Neuron (in vitro differentiated cells): ENCODE measurements at regions not wholly inside any gene's neighbourhood (a gene's known extent, or its start where the extent isn't known, plus 50 kb on each side); places are given as distances from the start of the nearest gene placed in this dataset.
"Not testable (repeated sequence)": the region's sequence is repeated elsewhere in the genome, so short reads cannot be mapped to it uniquely, and the experiment has no call there.

Source experiments
- H2AFZ ChIP-seq: one replicate; pipeline ENCODE4 v1.6.1; 2013; ENCODE audit warnings: low read depth, mild to moderate bottlenecking, inconsistent platforms, low read length, moderate library complexity
- H3K27me3 ChIP-seq: one replicate; pipeline ENCODE4 v1.6.1; 2013; ENCODE audit warnings: low read length; ENCODE audit not compliant: insufficient read depth
- H3K36me3 ChIP-seq: one replicate; pipeline ENCODE4 v1.6.1; 2013; ENCODE audit warnings: low read length; ENCODE audit not compliant: insufficient read depth
- H3K4me1 ChIP-seq: one replicate; pipeline ENCODE4 v1.6.1; 2013; ENCODE audit warnings: low read length; ENCODE audit not compliant: insufficient read depth
- H3K4me3 ChIP-seq: 2 replicates; pipeline ENCODE4 v1.5.1; 2013; ENCODE audit warnings: mild to moderate bottlenecking, low read length, moderate library complexity
- H3K9me3 ChIP-seq: one replicate; pipeline ENCODE4 v1.6.1; 2013; ENCODE audit warnings: low read length

DNA sequence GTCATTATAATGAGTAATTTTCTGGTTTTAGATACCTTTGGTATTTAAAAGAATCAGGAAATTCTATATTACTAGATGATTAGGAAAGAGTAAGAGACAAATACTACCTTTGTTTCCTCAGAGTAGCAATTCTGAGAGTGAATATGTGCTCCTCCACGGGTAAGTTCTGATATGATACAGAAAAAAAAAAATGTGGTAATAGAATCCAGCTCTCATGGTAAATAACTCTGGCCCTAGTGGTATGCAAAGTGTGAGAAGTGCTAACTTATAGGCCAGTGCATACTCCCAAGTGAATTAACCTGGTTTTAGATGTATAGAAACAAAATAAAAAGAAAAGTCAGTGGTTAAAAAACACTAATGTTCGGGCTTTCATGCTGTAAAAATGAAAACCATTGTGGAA lies 512.6 kb upstream of the SEMA3D start:
- Histone ChIP-seq H3K36me3 (no peaks in the 10 kb centered on the region), H3K9me3 (no peaks in the 10 kb centered on the region), H2AFZ (no peak overlapping the region), H3K4me3 (no peak overlapping the region), H3K4me1 (no peaks in the 10 kb centered on the region), H3K27me3 (no peaks in the 10 kb centered on the region)

GRCh38 chr7:85695533-85695932 lies 508.7 kb upstream of the SEMA3D start:
- no peaks in the 10 kb centered on the region for H3K9me3 ChIP-seq
- no peaks in the 10 kb centered on the region for H3K4me1 ChIP-seq
- no peaks in the 10 kb centered on the region for H3K27me3 ChIP-seq
- H3K36me3 ChIP-seq, result no peaks in the 10 kb centered on the region
- H2AFZ ChIP-seq, result no peak overlapping the region
- no peak overlapping the region for H3K4me3 ChIP-seq

- Histone ChIP-seq H3K27me3 (no peaks in the 10 kb centered on the region), H3K36me3 (no peaks in the 10 kb centered on the region), H3K9me3 (no peaks in the 10 kb centered on the region), H3K4me1 (no peaks in the 10 kb centered on the region), H3K4me3 (no peak overlapping the region), H2AFZ (no peak overlapping the region)
Observed at GRCh38 chr7:85695041-85695440, 508.2 kb upstream of the SEMA3D start.

DNA sequence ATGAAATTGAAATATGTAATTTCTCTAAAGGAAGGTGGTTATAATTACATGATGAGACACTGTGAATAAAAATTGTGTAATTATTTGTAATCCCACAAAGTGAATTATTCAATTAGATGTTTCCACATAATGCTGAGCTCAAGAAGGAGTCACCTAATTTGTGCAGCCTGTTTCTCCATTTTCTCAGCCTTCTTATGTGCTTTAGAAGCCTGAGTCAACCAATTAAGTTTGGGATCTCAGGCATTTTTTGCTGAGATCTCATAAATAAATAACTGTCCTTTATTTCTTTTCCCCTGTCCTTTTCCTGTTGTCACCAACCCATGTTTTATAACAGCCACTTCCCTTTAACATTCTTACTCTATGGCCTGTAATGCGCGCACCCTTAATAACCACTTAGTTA lies 506.5 kb upstream of the SEMA3D start:
- Histone ChIP-seq H3K36me3 (no peaks in the 10 kb centered on the region), H3K4me3 (no peak overlapping the region), H3K9me3 (no peaks in the 10 kb centered on the region), H2AFZ (no peak overlapping the region), H3K4me1 (no peaks in the 10 kb centered on the region), H3K27me3 (no peaks in the 10 kb centered on the region)

DNA sequence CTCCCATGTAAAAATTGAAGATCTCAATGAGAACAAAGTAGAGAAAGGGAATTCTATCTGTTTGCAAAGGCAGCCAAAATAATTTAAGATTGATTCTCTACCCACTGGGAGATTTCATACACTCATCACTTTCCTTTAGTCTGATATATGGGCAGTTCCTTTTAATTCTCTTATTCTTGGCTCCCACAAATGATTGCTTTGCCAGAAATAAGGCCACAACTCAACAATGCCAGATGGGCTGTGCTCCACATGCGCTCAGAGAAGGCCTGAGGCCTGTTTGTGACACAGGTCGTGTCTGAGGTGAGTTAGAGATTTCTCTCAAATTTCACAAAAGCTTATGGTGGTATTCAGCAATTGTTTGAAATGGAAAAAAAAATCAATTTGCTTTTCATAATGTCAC lies 501.9 kb upstream of the SEMA3D start:
- Histone ChIP-seq H3K27me3 (no peaks in the 10 kb centered on the region), H3K4me1 (no peaks in the 10 kb centered on the region), H3K4me3 (no peak overlapping the region), H3K36me3 (no peaks in the 10 kb centered on the region), H3K9me3 (peaks cover 4% of the 10 kb centered on the region), H2AFZ (no peak overlapping the region)

- no peak overlapping the region for H2AFZ ChIP-seq
- peaks cover 4% of the 10 kb centered on the region for H3K9me3 ChIP-seq
- no peaks in the 10 kb centered on the region for H3K36me3 ChIP-seq
- no peak overlapping the region for H3K4me3 ChIP-seq
- peaks cover 5% of the 10 kb centered on the region for H3K4me1 ChIP-seq
- H3K27me3 ChIP-seq, result no peaks in the 10 kb centered on the region
Observed at GRCh38 chr7:85686401-85687181, 499.7 kb upstream of the SEMA3D start.

- Histone ChIP-seq H3K9me3 (peaks cover 4% of the 10 kb centered on the region), H3K27me3 (no peaks in the 10 kb centered on the region), H3K4me3 (no peak overlapping the region), H3K4me1 (peaks cover 5% of the 10 kb centered on the region), H3K36me3 (no peaks in the 10 kb centered on the region), H2AFZ (no peak overlapping the region)
Observed at GRCh38 chr7:85685901-85686300, 499.0 kb upstream of the SEMA3D start.

- Histone ChIP-seq H3K4me3 (no peak overlapping the region), H3K9me3 (peaks cover 4% of the 10 kb centered on the region), H3K36me3 (no peaks in the 10 kb centered on the region)
Observed at GRCh38 chr7:85682833-85683620, 496.2 kb upstream of the SEMA3D start.

DNA sequence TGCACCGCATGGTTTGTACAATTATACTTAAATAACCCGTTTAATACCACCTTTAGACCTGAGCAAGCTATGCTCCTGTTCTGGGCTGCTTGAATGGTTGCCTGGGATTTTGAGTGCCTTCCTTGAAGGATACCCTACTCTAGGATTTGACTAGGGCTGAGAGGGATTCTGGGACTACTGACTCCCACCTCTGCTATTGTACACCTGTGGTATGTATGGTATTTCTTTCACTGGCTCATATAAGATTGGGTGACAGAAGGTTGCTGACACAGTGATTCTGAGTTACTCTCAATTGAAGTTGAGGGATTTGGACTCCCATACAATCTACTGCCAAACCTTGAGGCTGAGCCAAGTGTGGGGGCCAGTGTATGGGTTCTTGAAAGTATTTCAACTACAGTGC lies 494.4 kb upstream of the SEMA3D start:
- Histone ChIP-seq H3K36me3 (no peaks in the 10 kb centered on the region), H3K27me3 (no peaks in the 10 kb centered on the region), H2AFZ (no peak overlapping the region), H3K4me1 (peaks cover 5% of the 10 kb centered on the region), H3K9me3 (no peaks in the 10 kb centered on the region), H3K4me3 (no peak overlapping the region)

More at GRCh38 chr7:85682833-85683620, 496.2 kb upstream of the SEMA3D start:
- no peaks in the 10 kb centered on the region for H3K27me3 ChIP-seq
- H2AFZ ChIP-seq, result no peak overlapping the region
- H3K4me1 ChIP-seq, result peaks cover 5% of the 10 kb centered on the region

DNA sequence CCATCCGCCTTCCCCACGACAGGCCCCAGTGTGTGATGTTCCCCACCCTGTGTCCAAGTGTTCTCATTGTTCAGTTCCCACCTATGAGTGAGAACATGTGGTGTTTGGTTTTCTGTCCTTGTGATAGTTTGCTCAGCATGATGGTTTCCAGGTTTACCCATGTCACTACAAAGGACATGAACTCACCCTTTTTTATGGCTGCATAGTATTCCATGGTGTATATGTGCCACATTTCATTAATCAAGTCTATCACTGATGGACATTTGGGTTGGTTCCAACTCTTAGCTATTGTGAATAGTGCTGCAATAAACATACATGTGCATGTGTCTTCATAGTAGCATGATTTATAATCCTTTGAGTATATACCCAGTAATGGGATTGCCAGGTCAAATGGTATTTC lies 488.2 kb upstream of the SEMA3D start:
- not testable (repeated sequence) for H3K4me3 ChIP-seq, H3K4me1 ChIP-seq, H3K36me3 ChIP-seq, H2AFZ ChIP-seq, H3K9me3 ChIP-seq, H3K27me3 ChIP-seq

DNA sequence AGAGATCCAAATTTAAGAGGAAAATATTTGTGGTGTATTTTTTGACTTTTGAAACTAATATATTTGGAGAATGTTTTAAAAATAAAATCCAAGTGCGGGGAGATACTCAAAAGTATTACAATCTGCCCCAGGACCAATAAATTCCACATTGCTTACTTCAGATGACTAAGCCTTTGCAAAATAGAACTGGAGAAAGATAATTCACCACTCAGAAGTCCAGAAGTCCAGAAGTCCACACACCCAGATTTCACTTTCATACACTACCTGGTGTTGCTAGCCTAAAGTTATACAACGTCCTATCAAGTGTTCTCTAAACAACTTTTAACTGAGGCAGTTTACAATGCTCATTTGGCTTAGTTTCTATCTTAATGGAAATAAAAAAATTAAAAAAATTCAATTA lies 487.0 kb upstream of the SEMA3D start:
- H2AFZ ChIP-seq, result no peak overlapping the region
- no peaks in the 10 kb centered on the region for H3K9me3 ChIP-seq
- no peaks in the 10 kb centered on the region for H3K36me3 ChIP-seq
- no peaks in the 10 kb centered on the region for H3K27me3 ChIP-seq
- no peak overlapping the region for H3K4me3 ChIP-seq
- H3K4me1 ChIP-seq, result no peaks in the 10 kb centered on the region

DNA sequence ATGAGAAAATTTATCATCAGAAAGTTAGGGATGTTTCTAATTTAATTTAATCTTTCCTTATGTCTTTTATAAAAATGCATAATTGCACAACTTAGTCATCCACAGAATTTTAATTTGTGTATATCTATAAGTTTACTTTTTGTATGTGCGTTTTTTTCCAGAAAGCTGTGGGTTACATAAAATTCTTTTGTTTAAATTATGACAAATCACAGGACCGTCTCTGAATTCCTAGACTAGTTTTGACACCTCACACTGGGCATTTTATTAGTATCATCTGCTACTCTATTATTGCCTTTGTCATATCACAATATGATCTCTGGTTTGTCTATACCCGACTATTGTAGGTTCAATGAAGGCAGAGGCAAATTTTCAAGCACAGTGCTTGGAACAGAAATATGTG lies 482.4 kb upstream of the SEMA3D start:
- no peaks in the 10 kb centered on the region for H3K36me3 ChIP-seq
- H2AFZ ChIP-seq, result no peak overlapping the region

GRCh38 chr7:85664341-85664740 lies 477.5 kb upstream of the SEMA3D start:
- Histone ChIP-seq H3K9me3 (no peaks in the 10 kb centered on the region), H2AFZ (no peak overlapping the region), H3K27me3 (no peaks in the 10 kb centered on the region)

More for the DNA sequence above, 482.4 kb upstream of the SEMA3D start:
- Histone ChIP-seq H3K4me3 (no peak overlapping the region), H3K4me1 (peaks cover 4% of the 10 kb centered on the region), H3K27me3 (no peaks in the 10 kb centered on the region), H3K9me3 (no peaks in the 10 kb centered on the region)

More at GRCh38 chr7:85664341-85664740, 477.5 kb upstream of the SEMA3D start:
- Histone ChIP-seq H3K4me3 (no peak overlapping the region), H3K36me3 (no peaks in the 10 kb centered on the region), H3K4me1 (peaks cover 4% of the 10 kb centered on the region)
